ENCODE measurements at regions not wholly inside any gene's neighbourhood (a gene's known extent, or its start where the extent isn't known, plus 50 kb on each side); places are given as distances from the start of the nearest gene placed in this dataset.

- Histone ChIP-seq H2BK15ac (ENCODE audit: low read depth, poor library complexity, severe bottlenecking) (no peak overlapping the region), H2BK12ac (ENCODE audit: low read length in 2 of 2) (no peak overlapping the region), H3K9me3 (ENCODE audit: control insufficient read depth, low read length) (no peaks in the 10 kb centered on the region), H3K9ac (ENCODE audit: low read length) (no peak overlapping the region), H2AFZ (ENCODE audit: low read depth, low read length) (no peak overlapping the region), H4K8ac (ENCODE audit: low read length) (no peak overlapping the region), H3K4me2 (ENCODE audit: low read length, poor library complexity, severe bottlenecking) (no peak overlapping the region), H4K91ac (ENCODE audit: low read length) (no peak overlapping the region), H3K4me1 (ENCODE audit: control insufficient read depth, insufficient read depth, low read depth, low read length) (no peaks in the 10 kb centered on the region), H2BK120ac (ENCODE audit: low read depth, low read length) (no peak overlapping the region), H2BK5ac (ENCODE audit: low read depth, low read length, poor library complexity, severe bottlenecking) (no peak overlapping the region), H3K79me1 (replicated peaks; ENCODE audit: low read length, poor library complexity, severe bottlenecking) (no peaks in the 10 kb centered on the region), H3K4me3 (ENCODE audit: insufficient read depth in 1 of 2, low read depth in 1 of 2, low read length in 2 of 2) (no peak overlapping the region), H3K14ac (ENCODE audit: low read length in 2 of 2) (no peak overlapping the region), H2AK5ac (ENCODE audit: low read length, severe bottlenecking) (no peak overlapping the region), H3K36me3 (ENCODE audit: control insufficient read depth in 1 of 2, insufficient read depth in 2 of 2, low read depth in 1 of 2, low read length in 2 of 2) (no peaks in the 10 kb centered on the region), H3K4ac (ENCODE audit: low read depth in 1 of 2, low read length in 2 of 2) (no peak overlapping the region), H3K18ac (ENCODE audit: low read depth in 1 of 2, low read length in 2 of 2) (no peak overlapping the region), H3K23ac (ENCODE audit: low read length in 2 of 2) (no peak overlapping the region), H3K27ac (ENCODE audit: low read length, poor library complexity, severe bottlenecking) (no peak overlapping the region), H3K27me3 (ENCODE audit: control insufficient read depth in 1 of 2, insufficient read depth in 1 of 2, low read length in 2 of 2) (no peaks in the 10 kb centered on the region)
- 0% methylated on average over 1 of the region's 4 CpGs for WGBS
- no peak for DNase-seq
These were observed 285.0 kb downstream of the SPANXN1 start for GRCh38 chrX:145532176-145532780.

- H3K18ac ChIP-seq (ENCODE audit: low read depth in 1 of 2, low read length in 2 of 2): no peak overlapping the region
- no peak overlapping the region for H2AK5ac ChIP-seq (ENCODE audit: low read length, severe bottlenecking)
- no peaks in the 10 kb centered on the region for H3K9me3 ChIP-seq (ENCODE audit: control insufficient read depth, low read length)
- no peaks in the 10 kb centered on the region for H3K27me3 ChIP-seq (ENCODE audit: control insufficient read depth in 1 of 2, insufficient read depth in 1 of 2, low read length in 2 of 2)
- no peaks in the 10 kb centered on the region for H3K4me1 ChIP-seq (ENCODE audit: control insufficient read depth, insufficient read depth, low read depth, low read length)
- WGBS: 63% methylated on average over 1 of the region's 3 CpGs
- H3K23ac ChIP-seq (ENCODE audit: low read length in 2 of 2): no peak overlapping the region
- no peak overlapping the region for H3K14ac ChIP-seq (ENCODE audit: low read length in 2 of 2)
- H2BK5ac ChIP-seq (ENCODE audit: low read depth, low read length, poor library complexity, severe bottlenecking): no peak overlapping the region
- no peak overlapping the region for H2AFZ ChIP-seq (ENCODE audit: low read depth, low read length)
- no peaks in the 10 kb centered on the region for H3K79me1 ChIP-seq (replicated peaks; ENCODE audit: low read length, poor library complexity, severe bottlenecking)
- no peak overlapping the region for H3K4me3 ChIP-seq (ENCODE audit: insufficient read depth in 1 of 2, low read depth in 1 of 2, low read length in 2 of 2)
- H3K4ac ChIP-seq (ENCODE audit: low read depth in 1 of 2, low read length in 2 of 2): no peak overlapping the region
- H3K9ac ChIP-seq (ENCODE audit: low read length): no peak overlapping the region
- no peak overlapping the region for H4K8ac ChIP-seq (ENCODE audit: low read length)
- no peaks in the 10 kb centered on the region for H3K36me3 ChIP-seq (ENCODE audit: control insufficient read depth in 1 of 2, insufficient read depth in 2 of 2, low read depth in 1 of 2, low read length in 2 of 2)
- H2BK15ac ChIP-seq (ENCODE audit: low read depth, poor library complexity, severe bottlenecking): no peak overlapping the region
- no peak overlapping the region for H4K91ac ChIP-seq (ENCODE audit: low read length)
- no peak overlapping the region for H2BK120ac ChIP-seq (ENCODE audit: low read depth, low read length)
- no peak overlapping the region for H3K4me2 ChIP-seq (ENCODE audit: low read length, poor library complexity, severe bottlenecking)
- no peak overlapping the region for H3K27ac ChIP-seq (ENCODE audit: low read length, poor library complexity, severe bottlenecking)
- no peak overlapping the region for H2BK12ac ChIP-seq (ENCODE audit: low read length in 2 of 2)
- DNase-seq: no peak
These were observed 284.1 kb upstream of the SLITRK2 start for GRCh38 chrX:145533534-145533933.

GRCh38 chrX:145549496-145549895 is 268.1 kb upstream of the SLITRK2 start:
- Histone ChIP-seq H3K14ac (ENCODE audit: low read length in 2 of 2) (no peak overlapping the region), H3K27me3 (ENCODE audit: control insufficient read depth in 1 of 2, insufficient read depth in 1 of 2, low read length in 2 of 2) (no peaks in the 10 kb centered on the region), H2AFZ (ENCODE audit: low read depth, low read length) (no peak overlapping the region), H3K36me3 (ENCODE audit: control insufficient read depth in 1 of 2, insufficient read depth in 2 of 2, low read depth in 1 of 2, low read length in 2 of 2) (no peaks in the 10 kb centered on the region), H2BK5ac (ENCODE audit: low read depth, low read length, poor library complexity, severe bottlenecking) (no peak overlapping the region), H4K8ac (ENCODE audit: low read length) (no peak overlapping the region), H3K18ac (ENCODE audit: low read depth in 1 of 2, low read length in 2 of 2) (no peak overlapping the region), H4K91ac (ENCODE audit: low read length) (no peak overlapping the region), H2BK120ac (ENCODE audit: low read depth, low read length) (no peak overlapping the region), H3K4me3 (ENCODE audit: insufficient read depth in 1 of 2, low read depth in 1 of 2, low read length in 2 of 2) (no peak overlapping the region), H3K4ac (ENCODE audit: low read depth in 1 of 2, low read length in 2 of 2) (no peak overlapping the region), H2BK15ac (ENCODE audit: low read depth, poor library complexity, severe bottlenecking) (no peak overlapping the region), H3K27ac (ENCODE audit: low read length, poor library complexity, severe bottlenecking) (no peak overlapping the region), H3K23ac (ENCODE audit: low read length in 2 of 2) (no peak overlapping the region), H2BK12ac (ENCODE audit: low read length in 2 of 2) (no peak overlapping the region), H3K9ac (ENCODE audit: low read length) (no peak overlapping the region), H3K4me2 (ENCODE audit: low read length, poor library complexity, severe bottlenecking) (no peak overlapping the region), H3K4me1 (ENCODE audit: control insufficient read depth, insufficient read depth, low read depth, low read length) (no peaks in the 10 kb centered on the region), H2AK5ac (ENCODE audit: low read length, severe bottlenecking) (no peak overlapping the region), H3K9me3 (ENCODE audit: control insufficient read depth, low read length) (peaks cover 9% of the 10 kb centered on the region), H3K79me1 (replicated peaks; ENCODE audit: low read length, poor library complexity, severe bottlenecking) (no peaks in the 10 kb centered on the region)
- WGBS: no CpG with 5 or more reads among the region's 3 CpGs
- no peak for DNase-seq

DNA sequence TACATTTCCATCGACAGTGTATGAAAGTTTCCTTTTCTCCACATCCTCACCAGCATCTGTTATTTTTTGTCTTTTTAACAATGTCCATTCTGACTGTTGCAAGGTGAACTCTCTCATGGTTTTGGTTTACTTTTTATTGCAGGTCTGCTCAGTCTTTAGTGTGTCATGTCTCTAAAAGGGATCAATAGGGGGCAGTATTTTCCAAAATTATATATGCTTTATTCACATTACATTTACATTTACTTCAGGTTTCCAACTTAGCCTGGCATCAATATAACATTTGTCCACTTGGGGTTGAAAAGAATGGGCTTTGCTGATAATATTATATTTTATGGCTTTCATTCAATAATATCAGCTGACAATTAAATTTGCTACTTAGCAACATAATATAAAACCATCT is 265.0 kb upstream of the SLITRK2 start:
- no peak for DNase-seq
- no peak overlapping the region for H3K23ac ChIP-seq (ENCODE audit: low read length in 2 of 2)
- peaks cover 11% of the 10 kb centered on the region for H3K9me3 ChIP-seq (ENCODE audit: control insufficient read depth, low read length)
- no peak overlapping the region for H2BK5ac ChIP-seq (ENCODE audit: low read depth, low read length, poor library complexity, severe bottlenecking)
- H3K4ac ChIP-seq (ENCODE audit: low read depth in 1 of 2, low read length in 2 of 2): no peak overlapping the region
- no peak overlapping the region for H3K4me3 ChIP-seq (ENCODE audit: insufficient read depth in 1 of 2, low read depth in 1 of 2, low read length in 2 of 2)
- no CpG with 5 or more reads among the region's 1 CpG for WGBS
- no peak overlapping the region for H4K91ac ChIP-seq (ENCODE audit: low read length)
- no peak overlapping the region for H2BK12ac ChIP-seq (ENCODE audit: low read length in 2 of 2)
- H2BK120ac ChIP-seq (ENCODE audit: low read depth, low read length): no peak overlapping the region
- H2AK5ac ChIP-seq (ENCODE audit: low read length, severe bottlenecking): no peak overlapping the region
- no peak overlapping the region for H3K4me2 ChIP-seq (ENCODE audit: low read length, poor library complexity, severe bottlenecking)
- no peaks in the 10 kb centered on the region for H3K4me1 ChIP-seq (ENCODE audit: control insufficient read depth, insufficient read depth, low read depth, low read length)
- H3K14ac ChIP-seq (ENCODE audit: low read length in 2 of 2): no peak overlapping the region
- H2AFZ ChIP-seq (ENCODE audit: low read depth, low read length): no peak overlapping the region
- no peak overlapping the region for H2BK15ac ChIP-seq (ENCODE audit: low read depth, poor library complexity, severe bottlenecking)
- H3K9ac ChIP-seq (ENCODE audit: low read length): no peak overlapping the region
- no peaks in the 10 kb centered on the region for H3K36me3 ChIP-seq (ENCODE audit: control insufficient read depth in 1 of 2, insufficient read depth in 2 of 2, low read depth in 1 of 2, low read length in 2 of 2)
- no peak overlapping the region for H4K8ac ChIP-seq (ENCODE audit: low read length)
- H3K27me3 ChIP-seq (ENCODE audit: control insufficient read depth in 1 of 2, insufficient read depth in 1 of 2, low read length in 2 of 2): no peaks in the 10 kb centered on the region
- H3K18ac ChIP-seq (ENCODE audit: low read depth in 1 of 2, low read length in 2 of 2): no peak overlapping the region
- no peaks in the 10 kb centered on the region for H3K79me1 ChIP-seq (replicated peaks; ENCODE audit: low read length, poor library complexity, severe bottlenecking)
- no peak overlapping the region for H3K27ac ChIP-seq (ENCODE audit: low read length, poor library complexity, severe bottlenecking)
